GM23248 (cell line): ENCODE measurements at regions not wholly inside any gene's neighbourhood (a gene's known extent, or its start where the extent isn't known, plus 50 kb on each side); places are given as distances from the start of the nearest gene placed in this dataset.

ENCODE experiments used
- EZH2 ChIP-seq: fragments of 200-600 bp; sonication (generic); IDR thresholded peaks from 2 replicates; pipeline ENCODE4 v1.6.1; 2018; ENCODE audit warnings: antibody characterized with exemption, mild to moderate bottlenecking; ENCODE audit not compliant: insufficient read depth, poor library complexity, severe bottlenecking
- EZH2phosphoT487 ChIP-seq: fragments of 200-600 bp; sonication (generic); IDR thresholded peaks from 2 replicates; pipeline ENCODE4 v1.6.1; 2018; ENCODE audit warnings: antibody characterized with exemption, moderate library complexity, mild to moderate bottlenecking, low read depth; ENCODE audit not compliant: insufficient read depth

DNA sequence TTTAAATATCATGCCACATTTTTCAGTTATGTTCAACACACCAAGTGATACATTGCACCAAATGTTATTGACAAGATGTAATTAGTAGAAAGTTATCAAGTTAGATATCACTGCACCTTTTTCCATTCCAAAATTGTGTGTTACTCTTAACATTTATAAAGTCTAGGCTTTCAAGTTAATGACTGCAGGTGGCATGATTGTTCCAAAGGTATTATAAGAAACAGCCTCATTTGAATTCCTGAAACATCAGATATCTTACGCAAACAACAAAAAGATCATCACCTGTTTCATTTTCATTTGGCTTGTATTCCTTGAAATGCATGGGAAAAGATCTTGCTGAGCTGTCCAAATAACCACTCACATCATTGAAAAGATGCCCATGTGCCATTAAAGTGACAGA is 1528.2 kb upstream of the ZEB2 start:
- no peak for TF ChIP-seq EZH2phosphoT487
- no peak for TF ChIP-seq EZH2
